ENCODE measurements at regions not wholly inside any gene's neighbourhood (a gene's known extent, or its start where the extent isn't known, plus 50 kb on each side); places are given as distances from the start of the nearest gene placed in this dataset.

DNA sequence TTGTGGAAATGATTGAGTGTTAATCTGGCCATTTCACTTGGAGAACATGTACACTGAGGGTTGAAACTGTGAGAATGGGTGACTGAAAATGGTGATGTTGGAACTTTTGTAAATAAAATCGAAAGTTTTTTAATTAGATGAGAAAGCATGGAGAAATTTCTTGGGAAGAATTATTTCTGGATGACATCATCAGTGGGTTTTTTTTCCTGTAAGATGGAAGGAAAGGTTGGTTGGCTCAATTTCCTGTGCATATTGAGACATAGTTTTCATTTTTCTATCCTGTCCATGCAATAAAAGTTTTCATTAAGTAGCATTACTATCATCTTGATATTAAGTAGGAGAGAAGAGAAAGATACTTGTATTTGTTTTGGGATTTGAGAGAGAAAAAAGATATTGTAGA is 120.6 kb upstream of the HTR2A start:
- no peak overlapping the region for H3K4me3 ChIP-seq (replicated peaks; ENCODE audit: low read depth, low read length)
- TF ChIP-seq, protein P1, sequence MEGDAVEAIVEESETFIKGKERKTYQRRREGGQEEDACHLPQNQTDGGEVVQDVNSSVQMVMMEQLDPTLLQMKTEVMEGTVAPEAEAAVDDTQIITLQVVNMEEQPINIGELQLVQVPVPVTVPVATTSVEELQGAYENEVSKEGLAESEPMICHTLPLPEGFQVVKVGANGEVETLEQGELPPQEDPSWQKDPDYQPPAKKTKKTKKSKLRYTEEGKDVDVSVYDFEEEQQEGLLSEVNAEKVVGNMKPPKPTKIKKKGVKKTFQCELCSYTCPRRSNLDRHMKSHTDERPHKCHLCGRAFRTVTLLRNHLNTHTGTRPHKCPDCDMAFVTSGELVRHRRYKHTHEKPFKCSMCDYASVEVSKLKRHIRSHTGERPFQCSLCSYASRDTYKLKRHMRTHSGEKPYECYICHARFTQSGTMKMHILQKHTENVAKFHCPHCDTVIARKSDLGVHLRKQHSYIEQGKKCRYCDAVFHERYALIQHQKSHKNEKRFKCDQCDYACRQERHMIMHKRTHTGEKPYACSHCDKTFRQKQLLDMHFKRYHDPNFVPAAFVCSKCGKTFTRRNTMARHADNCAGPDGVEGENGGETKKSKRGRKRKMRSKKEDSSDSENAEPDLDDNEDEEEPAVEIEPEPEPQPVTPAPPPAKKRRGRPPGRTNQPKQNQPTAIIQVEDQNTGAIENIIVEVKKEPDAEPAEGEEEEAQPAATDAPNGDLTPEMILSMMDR (IDR thresholded peaks at IDR 0.05; ENCODE audit: low read length, missing control alignments) = no peak
- DNase-seq (ENCODE audit: low read depth) = peak; percentile 60

DNA sequence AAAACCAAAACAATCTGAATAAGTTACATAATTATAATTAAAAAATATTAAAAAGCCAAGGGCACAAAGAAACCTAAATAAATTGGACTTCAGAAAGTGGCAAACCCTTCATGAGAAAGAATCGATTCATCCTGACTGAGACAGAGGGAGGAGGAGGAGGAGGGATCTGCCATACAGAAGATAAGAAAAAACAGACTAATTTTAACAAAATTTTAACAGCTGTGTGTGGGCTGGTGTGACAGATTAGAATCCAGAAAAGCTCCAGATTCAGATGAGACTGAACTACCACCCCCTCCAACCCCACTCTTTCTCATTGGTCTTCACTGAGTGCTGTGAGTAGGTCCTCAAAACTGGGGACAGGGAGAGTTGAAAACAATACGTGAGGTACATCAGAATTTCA is 111.5 kb upstream of the HTR2A start:
- DNase-seq (ENCODE audit: low read depth) = no peak
- TF ChIP-seq, protein P1 (IDR thresholded peaks at IDR 0.05; ENCODE audit: low read length, missing control alignments) = no peak
- no peak overlapping the region for H3K4me3 ChIP-seq (replicated peaks; ENCODE audit: low read depth, low read length)

DNA sequence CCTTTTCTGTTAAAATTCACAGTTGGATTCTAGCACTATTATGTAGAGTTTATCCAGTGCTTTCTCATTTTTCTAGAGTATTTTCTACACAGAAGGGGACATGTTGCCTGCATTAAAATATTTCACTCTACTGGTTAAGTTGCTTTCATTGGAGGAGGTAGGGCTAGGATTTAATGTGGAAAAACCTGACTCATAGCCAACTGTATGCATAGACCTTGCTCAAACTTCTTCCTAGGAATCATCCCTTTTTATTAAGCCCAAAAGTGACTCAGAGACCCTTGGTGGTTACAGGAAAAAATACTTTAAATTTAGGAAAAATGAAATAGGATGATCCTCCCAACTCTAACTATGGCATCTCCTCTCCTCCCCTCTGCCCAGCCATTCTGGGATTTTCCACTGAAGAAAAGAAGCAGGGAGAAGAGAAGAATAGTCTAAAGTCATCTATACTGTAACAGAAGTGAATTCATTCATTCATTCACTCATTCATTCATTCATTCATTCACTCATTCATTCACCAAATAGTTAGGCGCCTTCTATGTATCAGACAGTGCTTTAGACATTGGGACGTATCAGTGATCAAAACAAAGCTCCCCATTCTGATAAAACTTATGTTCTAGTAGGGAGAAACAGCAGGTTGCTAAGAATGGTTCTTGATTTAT is 109.0 kb upstream of the HTR2A start:
- DNase-seq (ENCODE audit: low read depth) = no peak
- TF ChIP-seq, protein P1 (IDR thresholded peaks at IDR 0.05; ENCODE audit: low read length, missing control alignments) = no peak
- no peak overlapping the region for H3K4me3 ChIP-seq (replicated peaks; ENCODE audit: low read depth, low read length)

DNA sequence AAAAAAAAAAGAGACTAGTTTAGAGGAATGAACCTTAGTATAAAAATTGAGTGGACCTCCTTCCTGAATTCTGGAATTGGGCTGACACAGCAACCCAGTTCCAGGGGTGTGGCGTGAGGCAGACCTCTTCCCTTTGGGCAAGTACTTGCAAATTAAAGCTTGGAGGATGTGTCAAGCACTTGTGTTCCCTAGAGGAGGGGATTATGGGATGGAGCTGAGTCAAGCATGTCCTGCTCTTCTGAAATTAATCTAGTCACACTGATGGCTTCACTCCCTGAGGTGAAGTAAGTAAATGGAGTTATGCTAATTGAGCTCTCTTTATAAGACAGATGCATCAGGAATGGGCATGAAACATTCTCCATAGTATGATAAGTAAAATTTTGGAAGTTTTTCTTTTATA is 107.7 kb upstream of the HTR2A start:
- no peak overlapping the region for H3K4me3 ChIP-seq (replicated peaks; ENCODE audit: low read depth, low read length)
- TF ChIP-seq, protein P1 (IDR thresholded peaks at IDR 0.05; ENCODE audit: low read length, missing control alignments) = no peak

DNA sequence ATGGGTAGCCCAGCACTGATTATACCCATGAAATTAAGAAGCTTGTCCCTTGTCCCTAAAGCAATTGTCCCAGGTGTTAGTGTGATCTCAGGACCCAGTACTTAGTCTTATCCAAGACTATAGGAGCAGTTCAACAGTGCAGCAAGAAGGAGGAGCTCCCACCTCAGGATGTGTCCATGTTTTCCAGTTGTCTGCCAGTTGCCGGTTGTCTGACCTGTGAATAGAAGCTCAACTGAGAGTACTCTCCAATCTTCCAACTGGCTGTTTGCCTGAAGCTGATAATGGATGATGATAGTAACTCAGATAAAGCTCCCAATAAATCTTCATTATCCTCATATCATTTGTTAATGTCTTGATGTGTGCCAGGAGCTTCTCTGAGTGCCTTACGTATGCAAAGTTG is 107.2 kb upstream of the HTR2A start:
- TF ChIP-seq, protein P1 (IDR thresholded peaks at IDR 0.05; ENCODE audit: low read length, missing control alignments) = peak; percentile 24
- peak; percentile 41 for DNase-seq (ENCODE audit: low read depth)
- H3K4me3 ChIP-seq (replicated peaks; ENCODE audit: low read depth, low read length) = no peak overlapping the region

More for the DNA sequence above, 107.7 kb upstream of the HTR2A start:
- DNase-seq (ENCODE audit: low read depth) = no peak

DNA sequence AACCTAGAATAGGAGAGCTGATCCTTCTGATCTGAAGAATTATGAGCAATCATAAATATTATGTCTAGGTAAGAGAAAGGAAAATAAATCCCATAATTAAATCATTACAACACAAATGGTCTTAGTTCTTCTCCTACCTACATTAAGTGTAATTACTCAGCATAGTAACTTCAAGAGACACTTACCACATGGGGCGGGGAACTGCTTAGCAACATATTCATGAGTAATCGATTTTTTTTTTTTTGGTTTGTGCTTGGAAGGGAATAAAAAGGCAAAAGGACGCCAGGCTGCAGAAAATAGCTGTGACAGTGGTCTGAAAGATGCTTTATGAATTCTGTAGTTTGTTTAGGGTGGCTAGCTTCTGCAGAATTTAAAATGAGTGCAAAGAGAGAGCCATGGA is 103.3 kb upstream of the HTR2A start:
- no peak for DNase-seq (ENCODE audit: low read depth)
- TF ChIP-seq, protein P1 (IDR thresholded peaks at IDR 0.05; ENCODE audit: low read length, missing control alignments) = no peak
- H3K4me3 ChIP-seq (replicated peaks; ENCODE audit: low read depth, low read length) = no peak overlapping the region
